Hematopoietic multipotent progenitor cell treated with erythropoietin and hydrocortisone succinate and interleukin-3 and kit ligand, for 8 days (in vitro differentiated cells): ENCODE measurements at regions not wholly inside any gene's neighbourhood (a gene's known extent, or its start where the extent isn't known, plus 50 kb on each side); places are given as distances from the start of the nearest gene placed in this dataset.

ENCODE experiments used
- DNase-seq: peaks from one replicate; pipeline ENCODE4 v3.0.0-alpha.2; 2015

DNA sequence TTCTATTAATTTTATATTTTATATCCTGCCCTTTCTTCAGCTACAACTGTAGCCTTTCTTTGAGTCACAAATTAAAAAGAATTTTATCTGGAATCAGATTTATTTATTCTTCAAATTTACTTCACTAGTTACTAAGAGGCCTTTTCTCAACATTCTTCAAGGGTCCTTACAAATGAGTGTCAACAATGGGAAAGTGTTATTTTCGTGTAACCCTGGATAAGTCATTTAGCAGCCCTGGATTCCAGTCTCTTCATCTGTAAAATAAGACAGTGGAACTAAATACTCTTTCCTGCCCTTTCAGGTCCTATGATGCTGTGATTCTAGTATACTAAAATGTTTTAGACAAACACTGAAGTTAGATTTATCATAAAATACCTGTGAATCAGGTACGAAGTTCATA lies 397.0 kb downstream of the KLF12 start:
- no peak for DNase-seq

GRCh38 chr13:73733706-73734105 lies 400.5 kb downstream of the KLF12 start:
- no peak for DNase-seq

GRCh38 chr13:73732350-73732749 lies 401.9 kb downstream of the KLF12 start:
- DNase-seq: no peak

GRCh38 chr13:73731564-73731963 lies 402.6 kb downstream of the KLF12 start:
- DNase-seq: no peak

DNA sequence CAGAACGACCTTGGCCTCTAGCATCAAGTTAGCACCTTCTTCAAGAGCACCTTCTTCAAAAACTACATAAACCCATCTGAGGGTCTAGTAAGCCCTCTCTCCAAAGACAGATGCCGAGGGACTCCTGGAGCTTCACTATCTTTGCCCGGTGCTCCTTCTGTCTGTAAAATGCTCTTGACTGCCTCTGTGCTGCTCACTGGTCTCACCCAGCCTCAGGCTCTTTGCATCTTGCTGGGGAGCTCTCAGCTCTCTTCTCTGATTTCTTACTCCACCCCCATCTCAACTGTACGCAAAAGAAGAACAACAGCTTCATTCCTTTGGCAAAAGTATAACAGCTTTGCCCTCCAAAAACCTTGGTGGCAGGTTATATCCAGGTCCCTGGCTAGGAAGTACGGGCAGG lies 404.2 kb downstream of the KLF12 start:
- no peak for DNase-seq

- DNase-seq: no peak
Observed at GRCh38 chr13:73729046-73729445, 405.2 kb downstream of the KLF12 start.

GRCh38 chr13:73722120-73722519 lies 412.1 kb downstream of the KLF12 start:
- no peak for DNase-seq

GRCh38 chr13:73721571-73721970 lies 412.6 kb downstream of the KLF12 start:
- DNase-seq: no peak

- DNase-seq: no peak
Observed at GRCh38 chr13:73720216-73720840, 413.9 kb downstream of the KLF12 start.

- DNase-seq: no peak
Observed at GRCh38 chr13:73718246-73718645, 416.0 kb downstream of the KLF12 start.

- DNase-seq: peak; percentile 57
Observed at GRCh38 chr13:73717632-73718031, 416.6 kb downstream of the KLF12 start.

DNA sequence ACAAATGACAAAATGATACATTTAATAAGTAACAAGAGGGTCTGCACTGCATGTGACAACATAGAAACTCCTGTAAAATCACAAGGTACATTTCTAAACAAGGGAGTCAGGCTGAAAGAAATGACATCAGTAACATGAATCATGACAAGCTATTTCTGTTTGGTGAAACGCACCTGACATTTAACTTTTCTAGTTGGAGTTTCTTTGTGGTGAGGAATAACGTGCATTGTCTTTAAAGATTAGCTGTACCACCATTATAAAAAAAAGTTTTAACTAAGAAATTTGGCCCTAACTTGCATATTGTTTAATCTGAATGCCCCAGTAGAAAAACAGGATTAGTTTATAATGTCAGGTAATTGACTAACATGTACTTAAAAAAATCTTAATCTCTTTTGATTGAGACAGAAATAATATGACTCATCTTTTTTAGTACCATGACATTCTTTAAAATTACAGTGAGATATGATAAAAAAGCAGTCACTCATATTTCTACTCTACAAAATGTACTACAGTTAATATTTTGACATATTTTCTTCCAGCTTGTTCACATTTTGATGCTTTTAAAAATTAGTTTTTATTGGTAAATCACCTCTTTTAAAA lies 418.2 kb downstream of the KLF12 start:
- no peak for DNase-seq

GRCh38 chr13:73715114-73715910 lies 418.9 kb downstream of the KLF12 start:
- DNase-seq: no peak

GRCh38 chr13:73714522-73714921 lies 419.7 kb downstream of the KLF12 start:
- no peak for DNase-seq

- peak; percentile 82 for DNase-seq
Observed at GRCh38 chr13:73708393-73708985, 425.7 kb downstream of the KLF12 start.

DNA sequence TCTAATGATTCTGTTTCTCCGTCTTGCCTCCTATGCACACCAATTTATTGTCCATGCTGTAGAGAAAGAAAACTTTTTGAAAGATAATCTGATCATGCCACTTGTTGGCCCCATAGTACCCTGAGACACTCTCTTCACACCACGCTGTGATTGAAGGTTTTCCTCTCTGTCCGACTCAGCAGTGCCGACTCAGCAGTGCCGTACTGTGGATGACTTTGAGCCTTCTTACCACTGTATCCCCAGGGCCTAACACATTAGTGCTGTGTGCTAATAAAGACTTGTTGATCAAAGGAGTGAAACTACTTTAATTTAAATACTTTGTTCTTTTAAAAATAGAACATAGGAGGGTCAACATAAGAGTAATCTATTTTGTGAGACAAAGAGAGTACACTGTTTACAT lies 429.6 kb downstream of the KLF12 start:
- DNase-seq: no peak

DNA sequence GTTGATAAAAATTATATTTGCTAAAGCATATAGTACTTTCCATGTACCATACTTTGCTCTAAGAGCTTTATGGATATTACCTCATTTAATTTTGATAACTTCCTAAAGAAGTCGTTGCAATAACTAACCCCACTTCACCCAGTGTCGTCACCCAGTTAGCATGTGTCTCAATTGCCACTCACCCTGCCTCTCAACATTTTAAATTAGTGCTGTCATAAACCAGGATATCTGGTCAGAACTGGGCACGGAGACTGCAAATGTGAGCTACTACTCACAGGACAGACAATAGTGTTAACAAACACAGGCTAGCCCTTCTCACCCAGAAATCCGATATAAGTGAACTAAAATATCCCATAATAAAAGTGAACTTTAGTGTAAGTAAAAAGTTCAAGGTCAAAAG lies 430.6 kb downstream of the KLF12 start:
- DNase-seq: no peak

GRCh38 chr13:73702419-73703071 lies 431.7 kb downstream of the KLF12 start:
- DNase-seq: no peak

- DNase-seq: no peak
Observed at GRCh38 chr13:73701160-73701559, 433.0 kb downstream of the KLF12 start.

DNA sequence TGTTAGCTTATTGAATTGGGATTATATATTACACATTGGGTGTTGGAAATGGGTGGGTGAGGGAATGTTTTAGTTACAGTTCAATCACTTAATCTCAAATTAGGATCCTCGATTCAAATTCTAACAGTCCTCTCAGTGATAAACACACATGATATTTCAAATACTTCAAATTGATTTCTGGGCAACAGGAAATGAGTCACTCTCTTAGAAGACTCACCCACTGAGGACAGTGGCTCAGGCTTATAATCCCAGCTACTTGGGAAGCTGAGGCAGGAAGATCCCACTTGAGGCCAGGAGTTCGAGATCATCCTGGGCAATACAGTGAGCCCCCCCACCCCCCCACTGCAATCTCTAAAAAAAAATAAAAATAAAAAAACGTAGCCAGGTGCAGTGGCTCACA lies 435.3 kb downstream of the KLF12 start:
- DNase-seq: no peak

DNA sequence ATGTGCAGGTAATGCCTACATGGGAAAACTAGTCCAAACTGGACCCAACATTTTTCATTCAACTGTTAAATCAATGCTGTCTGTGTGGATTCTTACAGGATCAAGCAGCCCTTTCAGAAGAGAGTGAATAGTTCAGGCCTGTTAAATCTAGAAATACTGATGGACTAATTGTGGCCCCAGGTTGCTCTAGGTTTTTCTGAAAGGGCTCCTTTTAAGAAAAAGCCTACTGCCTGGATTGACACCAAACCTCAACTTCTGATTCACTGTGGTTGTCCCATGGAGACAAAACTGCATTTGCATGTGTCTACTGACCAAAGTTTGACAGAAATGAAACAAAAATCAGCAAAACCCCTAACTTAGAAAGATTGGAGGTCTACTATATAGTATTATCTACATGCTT lies 437.0 kb downstream of the KLF12 start:
- no peak for DNase-seq

DNA sequence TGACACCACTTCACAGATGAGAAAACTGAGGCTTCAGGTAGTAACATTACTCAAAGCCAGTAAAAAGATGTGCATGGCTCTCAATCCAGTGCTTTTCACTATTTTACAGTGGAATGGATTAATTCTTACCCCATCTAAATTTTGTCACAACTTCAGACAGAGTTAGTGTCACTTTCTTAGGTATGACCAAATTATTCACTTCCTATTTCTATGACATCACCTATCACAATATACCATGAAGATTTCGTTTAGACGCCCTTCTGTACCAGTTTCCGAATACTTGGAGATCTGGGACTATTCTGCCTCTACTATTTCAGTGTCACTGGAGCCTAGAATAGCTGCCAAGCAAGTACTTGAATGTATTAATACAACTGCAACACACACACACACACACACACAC lies 437.5 kb downstream of the KLF12 start:
- DNase-seq: no peak

- no peak for DNase-seq
Observed at GRCh38 chr13:73696271-73696670, 437.9 kb downstream of the KLF12 start.
